HCT116 (cell line): ENCODE measurements at regions not wholly inside any gene's neighbourhood (a gene's known extent, or its start where the extent isn't known, plus 50 kb on each side); places are given as distances from the start of the nearest gene placed in this dataset.

Experiments used
- ATAC-seq: fragments of 200-7000 bp; cut with Tn5 transposase; 2 replicates; pipeline ENCODE4 v1.9.1; 2020; ENCODE audit warnings: mild to moderate bottlenecking, moderate library complexity
- BruUV-seq: library from RNA; stranded (reverse); fragments of 400-500 nt; replicated peaks from 2 replicates; lab custom pipeline; 2021; lab: Mats Ljungman, UMichigan
- CTCF ChIA-PET: fragments of 300-600 bp; sonication (Branson Sonifier 250); formaldehyde crosslinking; loops from one replicate; lab custom pipeline; 2021; ENCODE audit warnings: antibody characterized with exemption; lab: Charles Lee
- POLR2A ChIA-PET: fragments of 300-600, 350-600 bp; sonication (Branson Sonifier 250); formaldehyde crosslinking; loops from one replicate; lab custom pipeline; 2021; ENCODE audit warnings: antibody characterized with exemption; lab: Charles Lee
- RAD21 ChIA-PET, 2 experiments: fragments of 300-600 bp; sonication (Branson Sonifier 250); formaldehyde crosslinking; loops; one replicate each; lab custom pipeline; 2023; ENCODE audit warnings: low total read pairs in 2 of 2; ENCODE audit not compliant: uncharacterized antibody in 2 of 2, unreplicated experiment in 2 of 2, low non-redundant PET in 1 of 2; lab: Charles Lee
- DNase-seq: peaks from one replicate; pipeline ENCODE4 v3.0.0-alpha.2; 2010; ENCODE audit warnings: low read depth, low spot score
- H2AFZ ChIP-seq: fragments of 200-600 bp; shearing (Covaris generic), sonication (generic); 2 replicates; pipeline ENCODE4 v1.6.1; 2017; ENCODE audit warnings: low read depth, mixed run types, mixed read lengths, antibody characterized with exemption, low read length; ENCODE audit not compliant: poor library complexity, severe bottlenecking
- H3K27ac ChIP-seq: 2 replicates; pipeline ENCODE4 v1.5.1; 2012; ENCODE audit warnings: low read depth, low read length
- H3K27me3 ChIP-seq: fragments of 200-600 bp; sonication (generic); 2 replicates; pipeline ENCODE4 v1.6.1; 2016; ENCODE audit warnings: mixed run types, low read length, mixed read lengths; ENCODE audit not compliant: insufficient read depth
- H3K36me3 ChIP-seq, 2 experiments: fragments of 200-500 bp in 1 of 2; fragments of 200-600 bp in 1 of 2; sonication (Bioruptor generic) in 1 of 2; sonication (generic) in 1 of 2; 2 replicates each; pipeline versions ENCODE4 v1.5.1 to v1.6.1; 2014 to 2016; ENCODE audit warnings: low read length in 2 of 2, inconsistent platforms in 1 of 2, mixed read lengths in 1 of 2, mixed run types in 1 of 2; ENCODE audit not compliant: insufficient read depth in 2 of 2, control insufficient read depth in 1 of 2
- H3K4me1 ChIP-seq, 2 experiments: fragments of 200-600 bp in 1 of 2; sonication (generic) in 1 of 2; 2 replicates each; pipeline versions ENCODE4 v1.5.1 to v1.6.1; 2012 to 2017; ENCODE audit warnings: low read length in 2 of 2, inconsistent platforms in 1 of 2, mild to moderate bottlenecking in 1 of 2, mixed read lengths in 1 of 2, mixed run types in 1 of 2, moderate library complexity in 1 of 2; ENCODE audit not compliant: insufficient read depth in 2 of 2, control insufficient read depth in 1 of 2
- H3K4me2 ChIP-seq: fragments of 200-600 bp; sonication (generic); 2 replicates; pipeline ENCODE4 v1.6.1; 2017; ENCODE audit warnings: mixed run types, low read length, mixed read lengths
- H3K4me3 ChIP-seq, 2 experiments: fragments of 200-600 bp in 1 of 2; sonication (generic) in 1 of 2; replicated peaks in 1 of 2; 2 replicates each; pipeline ENCODE4 v1.5.1; 2011 to 2016; ENCODE audit warnings: low read length in 2 of 2, control low read depth in 1 of 2, low read depth in 1 of 2, mild to moderate bottlenecking in 1 of 2, mixed read lengths in 1 of 2, mixed run types in 1 of 2
- H3K79me2 ChIP-seq: fragments of 200-600 bp; sonication (generic); 2 replicates; pipeline ENCODE4 v1.6.1; 2017; ENCODE audit warnings: mild to moderate bottlenecking, mixed run types, low read length, moderate library complexity, mixed read lengths; ENCODE audit not compliant: insufficient read depth
- H3K9ac ChIP-seq: fragments of 200-600 bp; sonication (generic); 2 replicates; pipeline ENCODE4 v1.6.1; 2016; ENCODE audit warnings: low read length, mixed read lengths
- H3K9me2 ChIP-seq: fragments of 200-600 bp; sonication (generic), shearing (Covaris generic); 2 replicates; pipeline ENCODE4 v1.6.1; 2017; ENCODE audit warnings: mixed run types, mild to moderate bottlenecking, moderate library complexity; ENCODE audit not compliant: insufficient read depth
- H3K9me3 ChIP-seq, 2 experiments: fragments of 200-500 bp in 1 of 2; fragments of 200-600 bp in 1 of 2; sonication (Bioruptor generic) in 1 of 2; sonication (generic) in 1 of 2; 2 replicates each; pipeline ENCODE4 v1.6.1; 2014 to 2017; ENCODE audit warnings: low read length in 2 of 2, mixed read lengths in 2 of 2, inconsistent platforms in 1 of 2, low read depth in 1 of 2, mild to moderate bottlenecking in 1 of 2, mixed run types in 1 of 2, moderate library complexity in 1 of 2; ENCODE audit not compliant: control insufficient read depth in 1 of 2, insufficient read depth in 1 of 2
- H4K20me1 ChIP-seq: fragments of 200-600 bp; sonication (generic), shearing (Covaris generic); 2 replicates; pipeline ENCODE4 v1.6.1; 2017; ENCODE audit warnings: mixed run types, mild to moderate bottlenecking, moderate library complexity; ENCODE audit not compliant: insufficient read depth
- EZH2 ChIP-seq: fragments of 200-600 bp; sonication (generic); IDR thresholded peaks from 2 replicates; pipeline ENCODE4 v1.6.1; 2017; ENCODE audit warnings: antibody characterized with exemption, mixed run types
- SRF ChIP-seq: IDR thresholded peaks from 2 replicates; pipeline ENCODE4 v1.6.1; 2012; ENCODE audit warnings: low read depth
- ZBTB33 ChIP-seq: IDR thresholded peaks from 2 replicates; pipeline ENCODE4 v1.6.1; 2011; ENCODE audit warnings: mild to moderate bottlenecking, low read length, moderate library complexity; ENCODE audit not compliant: insufficient replicate concordance; ENCODE audit errors: extremely low read depth
- ZNF274 ChIP-seq: fragments of 200-500 bp; sonication (Bioruptor generic); IDR thresholded peaks from 2 replicates; pipeline ENCODE4 v1.6.1; 2014; ENCODE audit warnings: mild to moderate bottlenecking, low read depth, low read length, inconsistent platforms
- intact Hi-C: fragments of 100-400 bp; cut with micrococcal nuclease; formaldehyde crosslinking; loops from 2 replicates; pipeline ENCODE4 v1.10.0; 2022

GRCh38 chr15:39393575-39394335 is 187.1 kb upstream of the THBS1 start (continued):
- TF ChIP-seq ZBTB33: no peak

- ChIA-PET RAD21 (no interaction called here), POLR2A (no interaction called here), CTCF (no interaction called here)
- DNase-seq: no peak
- no peak overlapping the region for H3K9ac ChIP-seq
- H3K27me3 ChIP-seq: no peaks in the 10 kb centered on the region
- H4K20me1 ChIP-seq: no peaks in the 10 kb centered on the region
- H3K27ac ChIP-seq: no peak overlapping the region
- H3K9me2 ChIP-seq: no peaks in the 10 kb centered on the region
- ATAC-seq: no peak
- H3K36me3 ChIP-seq: no peaks in the 10 kb centered on the region
- H3K4me2 ChIP-seq: no peak overlapping the region
- peaks cover 0 to 3% of the 10 kb centered on the region in 2 experiments; a peak in 2 of 4 replicates for H3K4me1 ChIP-seq
- H3K9me3 ChIP-seq: no peaks in the 10 kb centered on the region
- H2AFZ ChIP-seq: no peak overlapping the region
- H3K79me2 ChIP-seq: no peaks in the 10 kb centered on the region
- intact Hi-C loops: no loop called here
- H3K4me3 ChIP-seq: no peak overlapping the region
- BruUV-seq: no TSS peak
- no peak for TF ChIP-seq ZNF274
- no peak for TF ChIP-seq SRF
- no peak for TF ChIP-seq EZH2
Measured at GRCh38 chr15:39394496-39394895, 186.4 kb upstream of the THBS1 start.
